SK-N-SH (cell line): ENCODE measurements at regions not wholly inside any gene's neighbourhood (a gene's known extent, or its start where the extent isn't known, plus 50 kb on each side); places are given as distances from the start of the nearest gene placed in this dataset.

Experiments
- CTCF ChIA-PET: fragments of 300-600, 350-600 bp; formaldehyde crosslinking; extraction: SDS; loops from one replicate; lab custom pipeline; 2021; lab: Yijun Ruan, JAX
- POLR2A ChIA-PET: fragments of 350-600 bp; sonication (Branson Sonifier 250); formaldehyde crosslinking; extraction: SDS; loops from one replicate; lab custom pipeline; 2020; ENCODE audit warnings: antibody characterized with exemption, inconsistent platforms; lab: Yijun Ruan, JAX
- DNase-seq: peaks from one replicate; pipeline ENCODE4 v3.0.0; 2012
- H2AFZ ChIP-seq: fragments of 200-600 bp; sonication (generic); 2 replicates; pipeline ENCODE4 v1.8.1; 2016; ENCODE audit warnings: antibody characterized with exemption, mild to moderate bottlenecking, low read depth
- H3F3A ChIP-seq: fragments of 200-600 bp; sonication (generic); replicated peaks from 2 replicates; pipeline ENCODE3; 2016; ENCODE audit warnings: antibody characterized with exemption, mild to moderate bottlenecking; ENCODE audit not compliant: insufficient read depth
- H3K27ac ChIP-seq, 2 experiments: fragments of 200-500 bp in 1 of 2; fragments of 200-600 bp in 1 of 2; sonication (Bioruptor generic) in 1 of 2; sonication (generic), shearing (Covaris generic) in 1 of 2; 2 replicates each; pipeline versions ENCODE4 v1.5.1 to v1.6.1; 2014 to 2016; ENCODE audit warnings: low read depth in 2 of 2, inconsistent platforms in 1 of 2, low read length in 1 of 2, mild to moderate bottlenecking in 1 of 2, mixed read lengths in 1 of 2
- H3K27me3 ChIP-seq: fragments of 200-600 bp; sonication (generic), shearing (Covaris generic); 2 replicates; pipeline ENCODE4 v1.6.1; 2016; ENCODE audit warnings: mixed run types; ENCODE audit not compliant: insufficient read depth
- H3K36me3 ChIP-seq, 2 experiments: fragments of 200-500 bp in 1 of 2; fragments of 200-600 bp in 1 of 2; sonication (Bioruptor generic) in 1 of 2; sonication (generic) in 1 of 2; replicated peaks in 1 of 2; 2 replicates each; pipeline versions ENCODE3 to v1.5.1; 2014 to 2016; ENCODE audit warnings: low read length in 1 of 2, mild to moderate bottlenecking in 1 of 2; ENCODE audit not compliant: insufficient read depth in 2 of 2, control insufficient read depth in 1 of 2
- H3K4me1 ChIP-seq, 2 experiments: fragments of 200-500 bp in 1 of 2; fragments of 200-600 bp in 1 of 2; sonication (Bioruptor generic) in 1 of 2; sonication (generic), shearing (Covaris generic) in 1 of 2; 2 replicates each; pipeline versions ENCODE4 v1.5.1 to v1.6.1; 2014 to 2016; ENCODE audit warnings: low read depth in 1 of 2, low read length in 1 of 2, mixed run types in 1 of 2; ENCODE audit not compliant: insufficient read depth in 2 of 2, control insufficient read depth in 1 of 2
- H3K4me2 ChIP-seq: fragments of 200-600 bp; sonication (generic), shearing (Covaris generic); 2 replicates; pipeline ENCODE4 v1.6.1; 2017; ENCODE audit warnings: mixed run types
- H3K4me3 ChIP-seq, 2 experiments: fragments of 200-500 bp in 1 of 2; fragments of 200-600 bp in 1 of 2; sonication (Bioruptor generic) in 1 of 2; sonication (generic), shearing (Covaris generic) in 1 of 2; 2 replicates each; pipeline versions ENCODE4 v1.5.1 to v1.8.1; 2014 to 2016; ENCODE audit warnings: low read depth in 2 of 2, inconsistent platforms in 1 of 2, low read length in 1 of 2, mild to moderate bottlenecking in 1 of 2, mixed read lengths in 1 of 2, moderate library complexity in 1 of 2
- H3K79me2 ChIP-seq: fragments of 200-600 bp; sonication (generic); 2 replicates; pipeline ENCODE4 v1.8.1; 2017; ENCODE audit warnings: mild to moderate bottlenecking; ENCODE audit not compliant: insufficient read depth
- H3K9ac ChIP-seq: fragments of 200-600 bp; sonication (generic); 2 replicates; pipeline ENCODE4 v1.6.1; 2017; ENCODE audit warnings: mixed run types
- H3K9me2 ChIP-seq: fragments of 200-600 bp; sonication (generic); 2 replicates; pipeline ENCODE4 v1.6.1; 2017; ENCODE audit warnings: mixed run types
- H3K9me3 ChIP-seq: fragments of 200-600 bp; sonication (generic); 2 replicates; pipeline ENCODE4 v1.6.1; 2017; ENCODE audit warnings: mixed run types, mild to moderate bottlenecking, moderate library complexity
- H4K20me1 ChIP-seq: fragments of 200-600 bp; sonication (generic); 2 replicates; pipeline ENCODE4 v1.6.1; 2017; ENCODE audit warnings: mild to moderate bottlenecking, mixed run types; ENCODE audit not compliant: insufficient read depth
- CHD2 ChIP-seq: fragments of 150-350 bp; IDR thresholded peaks from 2 replicates; pipeline ENCODE4 v1.6.1; 2018; ENCODE audit warnings: low read length; ENCODE audit not compliant: partially characterized antibody
- CTCF ChIP-seq: fragments of 200-600 bp; sonication (generic); IDR thresholded peaks from 2 replicates; pipeline ENCODE4 v1.6.1; 2017; ENCODE audit warnings: antibody characterized with exemption, mild to moderate bottlenecking, moderate library complexity
- EP300 ChIP-seq, 2 experiments: IDR thresholded peaks; 2 replicates each; pipeline versions ENCODE4 v1.4.0 to v1.6.1; 2012; ENCODE audit warnings: borderline replicate concordance in 1 of 2, low read depth in 1 of 2, low read length in 1 of 2
- FOXJ3 ChIP-seq: sonication (generic); formaldehyde crosslinking; IDR thresholded peaks from 2 replicates; pipeline ENCODE4 v1.5.1; 2020; ENCODE audit warnings: mild to moderate bottlenecking, missing genetic modification reagents
- FOXM1 ChIP-seq: IDR thresholded peaks from 2 replicates; pipeline ENCODE4 v1.4.0; 2012; ENCODE audit warnings: low read depth, mild to moderate bottlenecking
- GABPA ChIP-seq: IDR thresholded peaks from 2 replicates; pipeline ENCODE4 v1.4.0; 2012; ENCODE audit warnings: low read depth, mild to moderate bottlenecking
- GATA2 ChIP-seq: sonication (generic); formaldehyde crosslinking; IDR thresholded peaks from 2 replicates; pipeline ENCODE4 v1.5.0; 2020; ENCODE audit warnings: mild to moderate bottlenecking, missing genetic modification reagents
- IRF3 ChIP-seq: fragments of 150-350 bp; IDR thresholded peaks from 2 replicates; pipeline ENCODE4 v1.6.1; 2016; ENCODE audit warnings: mild to moderate bottlenecking, low read depth, low read length
- MAX ChIP-seq: IDR thresholded peaks from 2 replicates; pipeline ENCODE4 v1.4.0; 2012; ENCODE audit warnings: low read depth
- MEF2A ChIP-seq: IDR thresholded peaks from 2 replicates; pipeline ENCODE4 v1.4.0; 2012; ENCODE audit warnings: low read depth, borderline replicate concordance
- NFIC ChIP-seq: IDR thresholded peaks from 2 replicates; pipeline ENCODE4 v1.4.0; 2012; ENCODE audit warnings: borderline replicate concordance
- RAD21 ChIP-seq: IDR thresholded peaks from 2 replicates; pipeline ENCODE4 v1.6.1; 2012; ENCODE audit warnings: mild to moderate bottlenecking, low read length
- RCOR1 ChIP-seq: fragments of 150-350 bp; IDR thresholded peaks from 2 replicates; pipeline ENCODE4 v1.6.1; 2017; ENCODE audit warnings: antibody characterized with exemption, low read length
- SMC3 ChIP-seq: IDR thresholded peaks from 2 replicates; pipeline ENCODE4 v1.6.1; 2012; ENCODE audit warnings: low read depth, low read length, improper control_type of control experiment
- TAF1 ChIP-seq: IDR thresholded peaks from 2 replicates; pipeline ENCODE4 v1.6.1; 2012; ENCODE audit warnings: low read depth, mild to moderate bottlenecking, low read length, moderate library complexity, borderline replicate concordance
- TCF12 ChIP-seq: IDR thresholded peaks from 2 replicates; pipeline ENCODE4 v1.4.0; 2012
- TEAD4 ChIP-seq: IDR thresholded peaks from 2 replicates; pipeline ENCODE4 v1.4.0; 2012; ENCODE audit warnings: mild to moderate bottlenecking, borderline replicate concordance; ENCODE audit not compliant: insufficient read depth
- USF1 ChIP-seq: IDR thresholded peaks from 2 replicates; pipeline ENCODE4 v1.4.0; 2012; ENCODE audit warnings: low read depth, borderline replicate concordance
- USF2 ChIP-seq: fragments of 150-350 bp; IDR thresholded peaks from 2 replicates; pipeline ENCODE4 v1.6.1; 2017; ENCODE audit warnings: antibody characterized with exemption, low read length, low read depth, borderline replicate concordance
- ZBTB33 ChIP-seq: IDR thresholded peaks from 2 replicates; pipeline ENCODE4 v1.4.0; 2012; ENCODE audit warnings: low read depth, borderline replicate concordance
- WGBS: methylation state at CpG from one replicate; pipeline ENCODE4 v1.1.6; 2017; ENCODE audit warnings: low lambda C conversion rate; 5-methylcytosine and 5-hydroxymethylcytosine counted together

GRCh38 chr11:87425943-87426342 is 388.2 kb downstream of the TMEM135 start:
- no peaks in the 10 kb centered on the region for H4K20me1 ChIP-seq
- H3K4me3 ChIP-seq: no peak overlapping the region
- no peaks in the 10 kb centered on the region for H3K9me3 ChIP-seq
- CTCF ChIA-PET: no interaction called here
- H3K4me2 ChIP-seq: no peak overlapping the region
- no peaks in the 10 kb centered on the region for H3K27me3 ChIP-seq
- no peak overlapping the region for H2AFZ ChIP-seq
- no peak for TF ChIP-seq MEF2A
- no peak for TF ChIP-seq USF2
- TF ChIP-seq TEAD4: no peak
- TF ChIP-seq CTCF: no peak
- TF ChIP-seq NFIC: no peak
- TF ChIP-seq FOXJ3: no peak
- no peak for TF ChIP-seq GATA2 (CRISPR knock-in tag)
- no peak for TF ChIP-seq USF1
- no peak for TF ChIP-seq SMC3
- TF ChIP-seq RAD21: no peak
- no peak for TF ChIP-seq ZBTB33
- no peak for TF ChIP-seq FOXM1
- no peak for TF ChIP-seq IRF3
- no peak for TF ChIP-seq EP300 (IDR thresholded peaks at IDR 0.05; ENCODE audit: borderline replicate concordance in 1 of 2, low read depth in 1 of 2, low read length in 1 of 2)
- no peak for TF ChIP-seq MAX
- no peak for TF ChIP-seq TAF1
- no peak for TF ChIP-seq CHD2
- TF ChIP-seq GABPA: no peak
- TF ChIP-seq RCOR1: no peak
- TF ChIP-seq TCF12: no peak
- TF ChIP-seq, all 33 proteins: peak for 0
- Histone ChIP-seq H3K79me2 (no peaks in the 10 kb centered on the region), H3K9ac (no peak overlapping the region), H3K27ac (peak overlapping the region in 1 of 2 experiments; percentile 49; a peak in 2 of 4 replicates), H3K9me2 (no peaks in the 10 kb centered on the region), H3F3A (no peaks in the 10 kb centered on the region), H3K4me1 (0 out of 4 replicates have a peak, but pooled peaks cover 0 to 10% of the 10 kb centered on the region in 2 experiments), H3K36me3 (no peaks in the 10 kb centered on the region)
- DNase-seq: no peak
- POLR2A ChIA-PET: no interaction called here
- WGBS: 38% methylated on average over 1 of the region's 1 CpG
